ENCODE measurements at regions not wholly inside any gene's neighbourhood (a gene's known extent, or its start where the extent isn't known, plus 50 kb on each side); places are given as distances from the start of the nearest gene placed in this dataset.

GRCh38 chr1:221337106-221337505, 404.8 kb downstream of the DUSP10 start:
- DNase-seq (ENCODE audit: low spot score), result no peak
- TF ChIP-seq CTCF (IDR thresholded peaks at IDR 0.05; ENCODE audit: extremely low read depth, insufficient read depth, missing control alignments), result no peak
- in situ Hi-C loops (cut with MboI; ENCODE audit: low pct_unique_long_range_greater_than_20kb, low sequenced_read_pairs, unreplicated experiment), result no loop called here

GRCh38 chr1:221343136-221343535, 398.8 kb downstream of the DUSP10 start:
- in situ Hi-C loops (cut with MboI; ENCODE audit: low pct_unique_long_range_greater_than_20kb, low sequenced_read_pairs, unreplicated experiment), result no loop called here
- no peak for DNase-seq (ENCODE audit: low spot score)
- no peak for TF ChIP-seq CTCF (IDR thresholded peaks at IDR 0.05; ENCODE audit: extremely low read depth, insufficient read depth, missing control alignments)

GRCh38 chr1:221343607-221344006, 398.3 kb downstream of the DUSP10 start:
- no peak for DNase-seq (ENCODE audit: low spot score)
- TF ChIP-seq CTCF (IDR thresholded peaks at IDR 0.05; ENCODE audit: extremely low read depth, insufficient read depth, missing control alignments), result no peak
- in situ Hi-C loops (cut with MboI; ENCODE audit: low pct_unique_long_range_greater_than_20kb, low sequenced_read_pairs, unreplicated experiment), result no loop called here

- in situ Hi-C loops (cut with MboI; ENCODE audit: low pct_unique_long_range_greater_than_20kb, low sequenced_read_pairs, unreplicated experiment), result no loop called here
- no peak for TF ChIP-seq CTCF (IDR thresholded peaks at IDR 0.05; ENCODE audit: extremely low read depth, insufficient read depth, missing control alignments)
- no peak for DNase-seq (ENCODE audit: low spot score)
These were observed 397.2 kb downstream of the DUSP10 start for GRCh38 chr1:221344693-221345092.

- DNase-seq (ENCODE audit: low spot score), result no peak
These were observed 394.2 kb downstream of the DUSP10 start for GRCh38 chr1:221347706-221348105.

GRCh38 chr1:221350091-221350490, 391.8 kb downstream of the DUSP10 start:
- no peak for TF ChIP-seq CTCF (IDR thresholded peaks at IDR 0.05; ENCODE audit: extremely low read depth, insufficient read depth, missing control alignments)
- DNase-seq (ENCODE audit: low spot score), result no peak
- in situ Hi-C loops (cut with MboI; ENCODE audit: low pct_unique_long_range_greater_than_20kb, low sequenced_read_pairs, unreplicated experiment), result no loop called here

More at GRCh38 chr1:221347706-221348105, 394.2 kb downstream of the DUSP10 start:
- in situ Hi-C loops (cut with MboI; ENCODE audit: low pct_unique_long_range_greater_than_20kb, low sequenced_read_pairs, unreplicated experiment), result no loop called here
- no peak for TF ChIP-seq CTCF (IDR thresholded peaks at IDR 0.05; ENCODE audit: extremely low read depth, insufficient read depth, missing control alignments)

GRCh38 chr1:221356693-221357092, 385.2 kb downstream of the DUSP10 start:
- peak; percentile 10 for TF ChIP-seq CTCF (IDR thresholded peaks at IDR 0.05; ENCODE audit: extremely low read depth, insufficient read depth, missing control alignments)
- no peak for DNase-seq (ENCODE audit: low spot score)
- in situ Hi-C loops (cut with MboI; ENCODE audit: low pct_unique_long_range_greater_than_20kb, low sequenced_read_pairs, unreplicated experiment), result no loop called here
